BLaER1 (cell line): ENCODE measurements at regions not wholly inside any gene's neighbourhood (a gene's known extent, or its start where the extent isn't known, plus 50 kb on each side); places are given as distances from the start of the nearest gene placed in this dataset.

Experiments used
- H3K27ac ChIP-seq: shearing (Covaris generic); formaldehyde crosslinking; 2 replicates; pipeline ENCODE4 v1.8.1; 2022
- H3K27me3 ChIP-seq: shearing (Covaris generic); formaldehyde crosslinking; 2 replicates; pipeline ENCODE4 v1.8.1; 2022
- H3K36me3 ChIP-seq: shearing (Covaris generic); formaldehyde crosslinking; 2 replicates; pipeline ENCODE4 v1.8.1; 2022
- H3K4me1 ChIP-seq: shearing (Covaris generic); formaldehyde crosslinking; 2 replicates; pipeline ENCODE4 v1.8.1; 2022
- H3K4me2 ChIP-seq: shearing (Covaris generic); formaldehyde crosslinking; 2 replicates; pipeline ENCODE4 v1.8.1; 2022
- H3K4me3 ChIP-seq: shearing (Covaris generic); formaldehyde crosslinking; 2 replicates; pipeline ENCODE4 v1.8.1; 2022
- H3K9ac ChIP-seq: shearing (Covaris generic); formaldehyde crosslinking; 2 replicates; pipeline ENCODE4 v1.8.1; 2022
- H3K9me3 ChIP-seq: shearing (Covaris generic); formaldehyde crosslinking; 2 replicates; pipeline ENCODE4 v1.8.1; 2022
- H4K20me1 ChIP-seq: shearing (Covaris generic); formaldehyde crosslinking; 2 replicates; pipeline ENCODE4 v1.8.1; 2022
- Cebpa-rat ChIP-seq: shearing (Covaris generic); IDR thresholded peaks from 2 replicates; pipeline ENCODE4 v1.8.1; 2022

- Histone ChIP-seq H3K9ac (no peak overlapping the region), H3K27me3 (no peaks in the 10 kb centered on the region), H3K4me1 (no peaks in the 10 kb centered on the region), H3K36me3 (no peaks in the 10 kb centered on the region), H3K4me3 (no peak overlapping the region), H3K4me2 (no peak overlapping the region), H3K27ac (no peak overlapping the region), H4K20me1 (no peaks in the 10 kb centered on the region), H3K9me3 (no peaks in the 10 kb centered on the region)
- TF ChIP-seq Cebpa-rat: no peak
These were observed 495.9 kb upstream of the PAPPA start for GRCh38 chr9:115657695-115658094.

DNA sequence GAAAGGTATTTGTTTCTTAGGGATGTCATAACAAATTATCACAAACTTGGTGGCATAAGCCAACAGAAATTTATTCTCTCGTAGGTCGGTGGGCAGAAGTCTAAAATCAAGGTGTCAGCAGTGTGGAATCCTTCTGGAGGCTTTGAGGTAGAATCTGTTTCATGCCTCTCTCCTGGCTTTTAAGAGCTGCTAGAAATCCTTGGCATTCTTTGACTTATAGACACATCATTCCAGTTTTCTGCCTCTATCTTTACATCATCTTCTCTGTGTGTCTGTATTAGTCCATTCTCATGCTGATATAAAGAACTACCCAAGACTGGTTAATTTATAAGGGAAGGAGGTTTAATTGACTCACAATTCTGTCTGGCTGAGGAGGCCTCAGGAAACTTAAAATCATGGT is 488.1 kb upstream of the PAPPA start:
- TF ChIP-seq Cebpa-rat: no peak
- Histone ChIP-seq H3K4me1 (no peaks in the 10 kb centered on the region), H3K27me3 (no peaks in the 10 kb centered on the region), H3K9ac (no peak overlapping the region), H4K20me1 (no peaks in the 10 kb centered on the region), H3K4me3 (no peak overlapping the region), H3K27ac (no peak overlapping the region), H3K9me3 (no peaks in the 10 kb centered on the region), H3K36me3 (no peaks in the 10 kb centered on the region), H3K4me2 (no peak overlapping the region)

DNA sequence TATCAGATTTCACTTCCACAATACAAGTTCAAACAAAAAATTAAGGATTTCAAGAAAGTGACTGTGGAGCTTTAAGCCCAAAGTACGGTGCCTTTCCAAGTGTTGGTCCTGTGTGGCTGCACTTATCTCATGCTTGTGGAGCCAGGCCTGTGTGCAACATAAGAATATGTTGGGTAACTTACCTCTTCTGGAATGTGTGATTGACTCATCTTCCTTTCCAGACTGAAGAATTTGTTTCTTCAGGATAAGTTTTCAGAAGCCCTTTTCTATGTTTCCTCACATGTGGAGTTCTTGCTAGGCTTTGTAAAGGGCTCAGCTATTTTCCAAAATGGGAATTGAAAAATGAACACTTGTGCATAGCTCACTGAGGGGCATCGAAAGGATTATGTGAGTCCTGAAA is 485.1 kb upstream of the PAPPA start:
- Histone ChIP-seq H3K27ac (no peak overlapping the region), H3K27me3 (no peaks in the 10 kb centered on the region), H3K36me3 (no peaks in the 10 kb centered on the region), H3K4me3 (no peak overlapping the region), H3K9me3 (no peaks in the 10 kb centered on the region), H3K4me2 (no peak overlapping the region), H3K4me1 (no peaks in the 10 kb centered on the region), H3K9ac (no peak overlapping the region), H4K20me1 (no peaks in the 10 kb centered on the region)
- no peak for TF ChIP-seq Cebpa-rat

DNA sequence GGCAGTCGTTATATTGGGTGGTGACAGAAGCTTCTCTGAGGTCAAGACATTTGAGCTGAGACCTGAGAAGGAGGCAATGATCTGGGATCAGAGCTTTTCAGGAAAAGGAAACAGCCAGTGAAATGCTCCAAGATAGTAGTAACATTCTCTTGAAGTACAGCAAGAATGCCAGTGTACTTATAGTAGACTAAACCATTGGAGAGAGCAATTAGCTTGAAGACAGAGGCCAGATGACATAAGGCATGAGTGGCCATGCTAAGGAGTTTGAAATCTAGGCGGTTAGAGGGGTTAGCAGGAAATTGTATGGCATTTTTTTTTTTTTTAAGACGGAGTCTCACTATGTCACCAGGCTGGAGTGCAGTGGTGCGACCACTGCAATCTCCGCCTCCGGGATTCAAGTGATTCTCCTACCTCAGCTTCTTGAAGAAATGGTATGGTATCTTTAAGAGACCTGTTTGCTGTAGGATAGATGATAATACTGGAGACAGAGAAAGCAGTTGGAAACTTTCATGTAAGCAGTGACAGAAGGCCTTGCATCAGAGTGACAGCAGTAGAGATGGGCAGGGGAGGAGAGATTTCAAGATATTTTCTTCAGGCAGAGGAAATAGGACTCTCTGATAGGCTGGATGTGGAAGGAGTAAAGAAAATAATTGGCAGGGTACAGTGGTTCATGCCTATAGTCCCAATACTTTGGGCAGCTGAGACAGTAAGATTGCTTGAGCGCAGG is 482.2 kb upstream of the PAPPA start:
- Histone ChIP-seq H3K4me1 (no peaks in the 10 kb centered on the region), H3K9ac (no peak overlapping the region), H3K36me3 (no peaks in the 10 kb centered on the region), H3K9me3 (no peaks in the 10 kb centered on the region), H3K4me3 (no peak overlapping the region), H3K27me3 (no peaks in the 10 kb centered on the region), H3K27ac (no peak overlapping the region), H3K4me2 (no peak overlapping the region), H4K20me1 (no peaks in the 10 kb centered on the region)
- no peak for TF ChIP-seq Cebpa-rat

DNA sequence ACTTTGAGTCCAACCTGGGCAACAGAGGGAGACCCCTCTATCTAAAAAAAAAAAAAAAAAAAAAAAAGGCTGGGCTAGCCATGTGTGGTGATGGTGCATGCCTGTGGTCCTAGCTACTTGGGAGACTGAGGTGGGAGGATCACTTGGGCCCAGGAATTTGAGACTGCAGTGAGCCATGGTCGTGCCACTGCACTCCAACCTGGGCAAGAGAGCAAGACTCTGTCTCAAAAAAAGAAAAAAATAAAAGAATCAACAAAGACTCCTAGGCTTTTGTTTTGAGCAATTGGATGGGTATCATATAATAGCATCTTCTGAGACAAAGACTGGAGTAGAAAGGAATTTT is 481.7 kb upstream of the PAPPA start:
- no peak overlapping the region for H3K4me2 ChIP-seq
- no peaks in the 10 kb centered on the region for H3K36me3 ChIP-seq
- no peak overlapping the region for H3K9ac ChIP-seq
- H3K4me3 ChIP-seq: no peak overlapping the region
- H3K27ac ChIP-seq: no peak overlapping the region
- no peaks in the 10 kb centered on the region for H3K27me3 ChIP-seq
- H3K4me1 ChIP-seq: no peaks in the 10 kb centered on the region
- peaks cover 3% of the 10 kb centered on the region for H3K9me3 ChIP-seq
- no peaks in the 10 kb centered on the region for H4K20me1 ChIP-seq
- no peak for TF ChIP-seq Cebpa-rat

GRCh38 chr9:115672477-115673316 is 480.9 kb upstream of the PAPPA start:
- Histone ChIP-seq H3K27ac (no peak overlapping the region), H3K27me3 (no peaks in the 10 kb centered on the region), H4K20me1 (no peaks in the 10 kb centered on the region), H3K4me2 (no peak overlapping the region), H3K36me3 (no peaks in the 10 kb centered on the region), H3K9me3 (peaks cover 7% of the 10 kb centered on the region), H3K4me1 (no peaks in the 10 kb centered on the region), H3K9ac (no peak overlapping the region), H3K4me3 (no peak overlapping the region)
- no peak for TF ChIP-seq Cebpa-rat

- Histone ChIP-seq H3K4me3 (no peak overlapping the region), H4K20me1 (no peaks in the 10 kb centered on the region), H3K27ac (no peak overlapping the region), H3K36me3 (no peaks in the 10 kb centered on the region), H3K4me2 (no peak overlapping the region), H3K9ac (no peak overlapping the region), H3K27me3 (no peaks in the 10 kb centered on the region), H3K9me3 (peaks cover 7% of the 10 kb centered on the region), H3K4me1 (no peaks in the 10 kb centered on the region)
- no peak for TF ChIP-seq Cebpa-rat
These were observed 480.0 kb upstream of the PAPPA start for GRCh38 chr9:115673599-115673998.

DNA sequence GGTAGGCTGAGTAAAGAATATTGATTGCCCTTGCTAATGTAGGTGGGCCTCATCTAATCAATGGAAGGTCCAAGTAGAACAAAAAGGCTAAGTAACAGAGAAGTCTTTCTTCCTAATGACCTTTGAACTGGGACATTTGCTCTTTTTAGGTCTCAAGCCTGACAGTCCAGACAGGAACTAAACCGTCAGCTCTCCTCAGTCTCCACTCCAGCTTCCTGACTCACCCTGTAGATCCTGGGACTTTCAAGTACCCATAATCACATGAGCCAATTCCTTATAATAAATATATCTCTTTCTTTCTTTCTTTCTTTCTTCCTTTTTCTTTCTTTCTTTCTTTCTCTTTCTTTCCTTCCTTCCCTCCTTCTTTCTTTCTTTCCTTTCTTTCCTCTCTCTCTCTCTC is 479.5 kb upstream of the PAPPA start:
- Histone ChIP-seq H3K4me3 (no peak overlapping the region), H3K9me3 (peaks cover 7% of the 10 kb centered on the region), H3K36me3 (no peaks in the 10 kb centered on the region), H3K27me3 (no peaks in the 10 kb centered on the region), H3K9ac (no peak overlapping the region), H3K27ac (no peak overlapping the region), H4K20me1 (no peaks in the 10 kb centered on the region), H3K4me1 (no peaks in the 10 kb centered on the region), H3K4me2 (no peak overlapping the region)
- TF ChIP-seq Cebpa-rat: no peak

GRCh38 chr9:115675834-115676233 is 477.8 kb upstream of the PAPPA start:
- no peak overlapping the region for H3K27ac ChIP-seq

DNA sequence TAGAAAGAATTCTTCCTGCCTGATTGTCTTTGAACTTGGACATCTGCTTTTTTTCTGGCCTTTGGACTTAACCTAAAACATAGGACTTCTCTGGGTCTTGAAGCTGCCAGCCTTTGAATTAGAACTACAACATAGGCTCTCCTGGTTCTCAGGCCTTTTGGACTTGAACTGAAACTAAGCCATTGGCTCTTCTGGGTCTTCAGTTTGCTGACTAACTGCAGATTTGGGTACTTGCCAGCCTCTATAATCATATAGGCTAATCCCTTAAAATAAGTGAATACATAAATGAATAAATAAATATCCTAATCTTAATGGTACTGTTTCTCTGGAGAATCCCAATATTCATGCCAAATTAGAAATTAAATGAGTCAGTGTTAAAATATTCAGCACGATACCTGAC is 473.4 kb upstream of the PAPPA start:
- H3K36me3 ChIP-seq: no peaks in the 10 kb centered on the region
- H3K9me3 ChIP-seq: peaks cover 7% of the 10 kb centered on the region
- no peak overlapping the region for H3K27ac ChIP-seq
- no peak overlapping the region for H3K4me2 ChIP-seq
- no peak for TF ChIP-seq Cebpa-rat
- H3K4me3 ChIP-seq: no peak overlapping the region
- no peaks in the 10 kb centered on the region for H4K20me1 ChIP-seq
- H3K9ac ChIP-seq: no peak overlapping the region
- H3K27me3 ChIP-seq: no peaks in the 10 kb centered on the region
- H3K4me1 ChIP-seq: no peaks in the 10 kb centered on the region

More at GRCh38 chr9:115675834-115676233, 477.8 kb upstream of the PAPPA start:
- no peak overlapping the region for H3K4me2 ChIP-seq
- H3K4me3 ChIP-seq: no peak overlapping the region
- H3K27me3 ChIP-seq: no peaks in the 10 kb centered on the region
- H4K20me1 ChIP-seq: no peaks in the 10 kb centered on the region
- H3K36me3 ChIP-seq: no peaks in the 10 kb centered on the region
- no peak for TF ChIP-seq Cebpa-rat
- H3K4me1 ChIP-seq: no peaks in the 10 kb centered on the region
- peaks cover 7% of the 10 kb centered on the region for H3K9me3 ChIP-seq
- H3K9ac ChIP-seq: no peak overlapping the region
